ELR (cell line): ENCODE measurements at regions not wholly inside any gene's neighbourhood (a gene's known extent, or its start where the extent isn't known, plus 50 kb on each side); places are given as distances from the start of the nearest gene placed in this dataset.
"Not testable (repeated sequence)": the region's sequence is repeated elsewhere in the genome, so short reads cannot be mapped to it uniquely, and the experiment has no call there.

Source experiments
- DNase-seq: peaks from one replicate; pipeline ENCODE4 v3.0.0-alpha.2; 2015; ENCODE audit warnings: low read depth

- DNase-seq, result no peak
Observed at GRCh38 chr11:50247309-50247874, 214.7 kb downstream of the OR4C45 start.

- no peak for DNase-seq
Observed at GRCh38 chr11:50267851-50268250, 235.2 kb downstream of the OR4C45 start.

- DNase-seq, result no peak
Observed at GRCh38 chr11:50275133-50275532, 242.5 kb downstream of the OR4C45 start.

GRCh38 chr11:50278756-50279155 is 246.1 kb downstream of the OR4C45 start:
- DNase-seq, result no peak

- peak; percentile 2 for DNase-seq
Observed at GRCh38 chr11:50298182-50298988, 265.7 kb downstream of the OR4C45 start.

- not testable (repeated sequence) for DNase-seq
Observed at GRCh38 chr11:50330723-50331122, 298.0 kb downstream of the OR4C45 start.

GRCh38 chr11:50333861-50334260 is 301.2 kb downstream of the OR4C45 start:
- no peak for DNase-seq

- not testable (repeated sequence) for DNase-seq
Observed at GRCh38 chr11:50337432-50337831, 304.8 kb downstream of the OR4C45 start.

- not testable (repeated sequence) for DNase-seq
Observed at GRCh38 chr11:50348018-50348417, 315.3 kb downstream of the OR4C45 start.

- DNase-seq, result no peak
Observed at GRCh38 chr11:50379484-50379883, 346.8 kb downstream of the OR4C45 start.

- DNase-seq, result no peak
Observed at GRCh38 chr11:50394017-50394416, 361.3 kb downstream of the OR4C45 start.

- no peak for DNase-seq
Observed at GRCh38 chr11:50412832-50413231, 380.2 kb downstream of the OR4C45 start.

GRCh38 chr11:50423208-50423607 is 390.5 kb downstream of the OR4C45 start:
- DNase-seq, result no peak
